ENCODE measurements at regions not wholly inside any gene's neighbourhood (a gene's known extent, or its start where the extent isn't known, plus 50 kb on each side); places are given as distances from the start of the nearest gene placed in this dataset.

DNA sequence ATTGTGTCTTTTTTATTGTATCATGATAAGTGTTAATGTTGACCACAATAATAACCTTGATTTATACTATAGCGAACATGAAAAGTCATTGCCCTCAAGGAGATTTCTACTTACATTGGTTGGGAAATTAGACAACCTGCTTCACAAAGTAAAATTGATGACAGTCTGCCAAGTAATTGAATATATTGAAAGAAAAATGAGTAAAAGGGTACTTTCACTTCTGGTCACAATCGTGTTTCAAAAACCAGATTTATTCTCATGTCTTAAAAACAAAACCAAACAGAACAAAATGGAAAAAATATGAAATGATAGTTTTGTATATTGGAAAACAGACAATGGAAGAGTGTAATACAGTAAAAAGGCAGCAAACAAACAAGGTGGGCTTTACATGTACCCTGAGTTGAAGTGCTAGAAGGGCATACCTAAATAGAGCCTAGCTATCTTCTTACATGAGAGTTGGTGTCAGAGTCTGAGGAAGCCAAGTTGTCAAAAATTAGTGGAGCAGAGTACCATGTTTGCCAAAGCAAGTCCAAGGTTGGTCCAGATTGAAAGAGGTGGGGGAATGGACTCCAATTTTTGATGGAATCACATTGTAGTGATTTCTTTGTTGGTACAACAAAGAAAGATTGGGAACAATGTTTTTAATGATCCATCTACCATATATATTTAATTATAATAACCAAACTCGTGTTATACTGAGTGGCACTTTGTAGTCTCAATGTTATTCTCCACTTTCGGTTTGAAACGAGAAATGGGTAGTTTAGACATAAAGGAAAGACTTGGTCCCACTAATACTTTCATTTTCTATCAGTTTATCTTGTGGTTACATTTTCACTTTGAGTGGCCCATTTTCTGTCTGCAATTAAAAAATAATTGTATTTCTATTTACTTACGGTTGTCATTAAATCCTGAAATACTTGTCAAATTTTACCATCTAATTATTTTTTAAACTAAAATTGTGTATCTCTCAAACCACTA lies 775.6 kb downstream of the STIM2 start:
- H3K9me3 ChIP-seq (ENCODE audit: control insufficient read depth, low read length) = no peaks in the 10 kb centered on the region
- H3K4me1 ChIP-seq (ENCODE audit: control insufficient read depth, insufficient read depth, low read length) = no peaks in the 10 kb centered on the region
- no peak overlapping the region for H3K4me3 ChIP-seq (ENCODE audit: insufficient read depth, low read depth, low read length)
- H3K27ac ChIP-seq (ENCODE audit: insufficient read depth, low read depth, low read length, poor library complexity, severe bottlenecking) = no peak overlapping the region
- no peaks in the 10 kb centered on the region for H3K36me3 ChIP-seq (ENCODE audit: control insufficient read depth, insufficient read depth, low read length)
- no peaks in the 10 kb centered on the region for H3K27me3 ChIP-seq (ENCODE audit: control insufficient read depth, insufficient read depth, low read length, poor library complexity, severe bottlenecking)
- WGBS, 2 experiments = 79 to 100% methylated on average over 2 to 4 of the region's 6 CpGs

DNA sequence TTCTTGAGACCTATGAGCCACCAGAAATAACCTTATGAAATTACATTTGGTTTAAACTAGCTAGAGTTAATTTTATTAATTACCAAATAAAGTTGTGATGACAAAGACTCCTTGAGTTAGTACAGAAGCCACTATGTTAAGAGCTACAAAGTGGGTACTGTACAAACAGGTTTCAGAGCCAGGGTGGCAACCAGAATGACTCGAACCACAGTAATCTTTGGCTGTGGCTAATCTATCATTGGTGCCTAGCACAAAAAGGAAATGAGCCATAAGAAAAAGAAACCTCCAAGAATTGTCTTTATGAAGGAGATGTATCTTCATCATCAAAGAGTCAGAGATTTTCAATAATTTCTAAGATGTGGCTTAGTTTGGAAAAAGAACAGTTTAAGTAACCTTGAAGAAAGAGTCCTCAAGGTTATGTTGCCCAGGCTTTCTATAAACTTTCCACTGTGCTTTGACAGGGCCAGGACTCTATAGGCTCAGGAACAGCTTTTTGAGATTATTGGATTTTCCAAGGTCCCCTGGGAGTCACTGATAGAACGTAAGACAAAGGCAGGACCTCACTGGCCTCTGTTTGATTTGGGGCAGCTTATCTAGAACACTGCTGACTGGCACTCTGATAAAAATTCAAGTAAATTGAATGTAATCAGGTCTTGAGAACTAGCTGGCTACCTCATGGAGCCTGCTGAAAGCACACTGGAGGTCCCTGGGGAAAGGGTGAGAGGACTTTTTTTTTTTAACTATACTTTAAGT lies 777.7 kb downstream of the STIM2 start:
- H3K27me3 ChIP-seq (ENCODE audit: control insufficient read depth, insufficient read depth, low read length, poor library complexity, severe bottlenecking) = no peaks in the 10 kb centered on the region
- no peak overlapping the region for H3K4me3 ChIP-seq (ENCODE audit: insufficient read depth, low read depth, low read length)
- H3K27ac ChIP-seq (ENCODE audit: insufficient read depth, low read depth, low read length, poor library complexity, severe bottlenecking) = no peak overlapping the region
- no peaks in the 10 kb centered on the region for H3K4me1 ChIP-seq (ENCODE audit: control insufficient read depth, insufficient read depth, low read length)
- 94 to 98% methylated on average over 2 of the region's 2 CpGs for WGBS, 2 experiments
- H3K9me3 ChIP-seq (ENCODE audit: control insufficient read depth, low read length) = no peaks in the 10 kb centered on the region
- H3K36me3 ChIP-seq (ENCODE audit: control insufficient read depth, insufficient read depth, low read length) = no peaks in the 10 kb centered on the region

DNA sequence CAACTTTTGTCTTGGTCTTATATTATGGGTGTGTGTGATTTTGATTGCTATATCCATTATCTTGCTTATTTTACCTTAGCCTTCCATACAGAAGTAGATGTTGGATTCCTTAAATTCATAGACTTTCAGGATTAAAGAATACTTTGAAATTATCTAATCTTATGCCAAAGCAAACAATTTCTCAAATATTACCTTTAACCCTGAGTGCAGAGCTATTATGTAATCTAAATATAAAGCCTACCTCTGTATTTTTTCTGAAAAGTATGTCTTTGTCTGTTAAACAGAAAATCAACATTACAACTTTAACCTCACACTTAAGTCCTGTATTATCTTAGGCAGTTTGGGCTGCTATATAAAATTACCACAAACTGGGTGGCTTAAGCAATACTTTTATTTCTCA lies 782.5 kb downstream of the STIM2 start:
- H3K4me3 ChIP-seq (ENCODE audit: insufficient read depth, low read depth, low read length) = no peak overlapping the region
- H3K4me1 ChIP-seq (ENCODE audit: control insufficient read depth, insufficient read depth, low read length) = no peaks in the 10 kb centered on the region
- no peaks in the 10 kb centered on the region for H3K9me3 ChIP-seq (ENCODE audit: control insufficient read depth, low read length)
- H3K27me3 ChIP-seq (ENCODE audit: control insufficient read depth, insufficient read depth, low read length, poor library complexity, severe bottlenecking) = no peaks in the 10 kb centered on the region
- H3K36me3 ChIP-seq (ENCODE audit: control insufficient read depth, insufficient read depth, low read length) = no peaks in the 10 kb centered on the region
- H3K27ac ChIP-seq (ENCODE audit: insufficient read depth, low read depth, low read length, poor library complexity, severe bottlenecking) = no peak overlapping the region

DNA sequence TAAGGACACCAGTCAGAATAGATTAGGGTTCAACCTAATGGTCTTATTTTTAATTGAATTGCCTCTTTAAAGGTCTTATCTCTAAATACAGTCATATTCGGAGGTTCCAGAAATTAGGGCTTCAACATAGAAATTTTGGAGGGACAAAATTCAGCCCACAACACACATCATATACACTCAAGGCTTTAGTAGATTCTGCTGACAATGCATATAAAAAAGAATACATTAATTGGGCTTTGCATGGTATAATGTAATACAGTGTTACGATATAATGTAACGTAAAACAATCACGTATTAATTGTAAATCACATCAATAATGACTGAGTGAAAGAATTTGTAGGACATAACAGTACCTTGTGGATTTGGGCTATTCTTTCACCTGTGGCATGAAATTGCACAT lies 787.8 kb downstream of the STIM2 start:
- no peaks in the 10 kb centered on the region for H3K4me1 ChIP-seq (ENCODE audit: control insufficient read depth, insufficient read depth, low read length)
- no peak overlapping the region for H3K4me3 ChIP-seq (ENCODE audit: insufficient read depth, low read depth, low read length)
- H3K36me3 ChIP-seq (ENCODE audit: control insufficient read depth, insufficient read depth, low read length) = no peaks in the 10 kb centered on the region
- no peaks in the 10 kb centered on the region for H3K27me3 ChIP-seq (ENCODE audit: control insufficient read depth, insufficient read depth, low read length, poor library complexity, severe bottlenecking)
- 99 to 100% methylated on average over 2 to 4 of the region's 4 CpGs for WGBS, 2 experiments
- no peaks in the 10 kb centered on the region for H3K9me3 ChIP-seq (ENCODE audit: control insufficient read depth, low read length)
- no peak overlapping the region for H3K27ac ChIP-seq (ENCODE audit: insufficient read depth, low read depth, low read length, poor library complexity, severe bottlenecking)

DNA sequence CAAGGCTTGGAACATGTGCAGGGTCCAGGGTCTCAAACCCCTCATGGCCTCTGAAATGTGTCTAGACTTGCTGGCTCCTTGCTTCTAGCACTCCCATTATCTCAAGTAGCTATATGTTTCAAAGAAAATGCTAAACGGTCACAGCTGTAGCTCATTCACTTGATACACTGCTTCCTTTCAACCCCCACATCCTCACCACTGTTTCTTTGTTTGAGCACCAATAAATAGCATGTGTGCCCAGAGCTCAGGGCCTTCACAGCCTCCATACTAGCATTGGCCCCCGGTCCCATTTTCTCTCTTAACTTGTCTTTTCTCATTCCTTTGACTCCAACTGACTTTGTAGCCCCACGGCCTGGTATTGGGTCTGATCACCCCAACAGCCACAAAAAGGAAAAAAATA lies 801.8 kb downstream of the STIM2 start:
- no peaks in the 10 kb centered on the region for H3K27me3 ChIP-seq (ENCODE audit: control insufficient read depth, insufficient read depth, low read length, poor library complexity, severe bottlenecking)
- no peak overlapping the region for H3K4me3 ChIP-seq (ENCODE audit: insufficient read depth, low read depth, low read length)
- H3K4me1 ChIP-seq (ENCODE audit: control insufficient read depth, insufficient read depth, low read length) = no peaks in the 10 kb centered on the region
- no peaks in the 10 kb centered on the region for H3K9me3 ChIP-seq (ENCODE audit: control insufficient read depth, low read length)
- no peak overlapping the region for H3K27ac ChIP-seq (ENCODE audit: insufficient read depth, low read depth, low read length, poor library complexity, severe bottlenecking)
- 51 to 53% methylated on average over 2 to 3 of the region's 3 CpGs for WGBS, 2 experiments
- no peaks in the 10 kb centered on the region for H3K36me3 ChIP-seq (ENCODE audit: control insufficient read depth, insufficient read depth, low read length)

GRCh38 chr4:27666943-27667342 lies 806.3 kb downstream of the STIM2 start:
- Histone ChIP-seq H3K27me3 (ENCODE audit: control insufficient read depth, insufficient read depth, low read length, poor library complexity, severe bottlenecking) (no peaks in the 10 kb centered on the region), H3K4me1 (ENCODE audit: control insufficient read depth, insufficient read depth, low read length) (no peaks in the 10 kb centered on the region), H3K36me3 (ENCODE audit: control insufficient read depth, insufficient read depth, low read length) (no peaks in the 10 kb centered on the region), H3K27ac (ENCODE audit: insufficient read depth, low read depth, low read length, poor library complexity, severe bottlenecking) (no peak overlapping the region), H3K9me3 (ENCODE audit: control insufficient read depth, low read length) (no peaks in the 10 kb centered on the region), H3K4me3 (ENCODE audit: insufficient read depth, low read depth, low read length) (no peak overlapping the region)
- 62 to 67% methylated on average over 2 of the region's 3 CpGs for WGBS, 2 experiments

GRCh38 chr4:27668001-27668400 lies 807.4 kb downstream of the STIM2 start:
- no peaks in the 10 kb centered on the region for H3K4me1 ChIP-seq (ENCODE audit: control insufficient read depth, insufficient read depth, low read length)
- WGBS, 2 experiments = 100% methylated on average over 1 of the region's 3 CpGs; no CpG with 5 or more reads in 1 of the 2 experiments
- no peak overlapping the region for H3K27ac ChIP-seq (ENCODE audit: insufficient read depth, low read depth, low read length, poor library complexity, severe bottlenecking)
- no peak overlapping the region for H3K4me3 ChIP-seq (ENCODE audit: insufficient read depth, low read depth, low read length)
- no peaks in the 10 kb centered on the region for H3K9me3 ChIP-seq (ENCODE audit: control insufficient read depth, low read length)
- H3K36me3 ChIP-seq (ENCODE audit: control insufficient read depth, insufficient read depth, low read length) = no peaks in the 10 kb centered on the region
- H3K27me3 ChIP-seq (ENCODE audit: control insufficient read depth, insufficient read depth, low read length, poor library complexity, severe bottlenecking) = no peaks in the 10 kb centered on the region

DNA sequence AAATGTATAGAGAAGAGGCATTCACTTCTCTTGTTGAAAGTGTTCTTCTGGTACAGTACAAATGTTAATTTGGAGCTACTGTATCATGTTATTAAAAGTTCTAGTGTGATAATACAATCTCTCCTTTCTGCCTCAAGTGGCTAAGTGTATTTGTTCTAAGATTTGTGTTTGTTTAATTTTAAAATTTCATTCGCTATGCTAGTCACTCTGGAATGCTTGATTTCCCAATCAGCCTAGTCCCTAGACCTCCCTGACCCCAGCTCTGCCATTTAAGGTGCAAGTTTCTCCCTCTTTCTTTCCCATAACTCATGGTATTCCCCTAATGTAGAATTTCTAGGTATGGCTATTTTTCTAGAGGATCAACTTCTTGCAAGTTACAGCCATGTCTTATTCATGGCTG lies 817.4 kb downstream of the STIM2 start:
- Histone ChIP-seq H3K27ac (ENCODE audit: insufficient read depth, low read depth, low read length, poor library complexity, severe bottlenecking) (no peak overlapping the region), H3K36me3 (ENCODE audit: control insufficient read depth, insufficient read depth, low read length) (no peaks in the 10 kb centered on the region), H3K4me3 (ENCODE audit: insufficient read depth, low read depth, low read length) (no peak overlapping the region), H3K27me3 (ENCODE audit: control insufficient read depth, insufficient read depth, low read length, poor library complexity, severe bottlenecking) (no peaks in the 10 kb centered on the region), H3K9me3 (ENCODE audit: control insufficient read depth, low read length) (no peaks in the 10 kb centered on the region), H3K4me1 (ENCODE audit: control insufficient read depth, insufficient read depth, low read length) (no peaks in the 10 kb centered on the region)
- WGBS, 2 experiments = 100% methylated on average over 1 of the region's 1 CpG; no CpG with 5 or more reads in 1 of the 2 experiments

- H3K9me3 ChIP-seq (ENCODE audit: control insufficient read depth, low read length) = no peaks in the 10 kb centered on the region
- H3K4me1 ChIP-seq (ENCODE audit: control insufficient read depth, insufficient read depth, low read length) = no peaks in the 10 kb centered on the region
- no peak overlapping the region for H3K27ac ChIP-seq (ENCODE audit: insufficient read depth, low read depth, low read length, poor library complexity, severe bottlenecking)
- H3K4me3 ChIP-seq (ENCODE audit: insufficient read depth, low read depth, low read length) = no peak overlapping the region
- 44 to 46% methylated on average over 8 of the region's 8 CpGs for WGBS, 2 experiments
- H3K36me3 ChIP-seq (ENCODE audit: control insufficient read depth, insufficient read depth, low read length) = no peaks in the 10 kb centered on the region
- H3K27me3 ChIP-seq (ENCODE audit: control insufficient read depth, insufficient read depth, low read length, poor library complexity, severe bottlenecking) = no peaks in the 10 kb centered on the region
Measured at GRCh38 chr4:27684610-27685011, 824.0 kb downstream of the STIM2 start.

DNA sequence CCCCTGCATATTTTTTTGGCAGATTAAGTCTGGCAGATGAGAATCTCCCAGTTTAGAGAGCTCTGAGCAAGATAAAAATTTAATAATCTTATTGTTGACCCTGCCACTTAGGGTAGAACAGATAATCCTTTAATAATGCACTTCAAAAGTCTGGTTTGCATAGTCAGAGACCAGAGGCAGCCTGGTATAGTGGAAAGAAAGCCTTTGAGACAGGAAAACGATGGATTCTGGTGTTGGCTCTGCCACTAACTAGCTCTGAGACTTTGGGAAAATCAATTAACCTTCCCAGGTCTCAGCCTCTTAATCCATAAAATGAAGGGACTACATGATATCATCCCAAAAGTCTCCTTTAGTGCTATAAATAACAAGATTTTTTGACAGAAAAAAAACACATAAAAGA lies 824.5 kb downstream of the STIM2 start:
- Histone ChIP-seq H3K27ac (ENCODE audit: insufficient read depth, low read depth, low read length, poor library complexity, severe bottlenecking) (no peak overlapping the region), H3K27me3 (ENCODE audit: control insufficient read depth, insufficient read depth, low read length, poor library complexity, severe bottlenecking) (no peaks in the 10 kb centered on the region), H3K4me1 (ENCODE audit: control insufficient read depth, insufficient read depth, low read length) (no peaks in the 10 kb centered on the region), H3K36me3 (ENCODE audit: control insufficient read depth, insufficient read depth, low read length) (no peaks in the 10 kb centered on the region), H3K9me3 (ENCODE audit: control insufficient read depth, low read length) (no peaks in the 10 kb centered on the region), H3K4me3 (ENCODE audit: insufficient read depth, low read depth, low read length) (no peak overlapping the region)
- 64 to 92% methylated on average over 1 of the region's 1 CpG for WGBS, 2 experiments

Measured in ectodermal cell (in vitro differentiated cells).